IgD-negative memory B cell (primary cell): ENCODE measurements at regions not wholly inside any gene's neighbourhood (a gene's known extent, or its start where the extent isn't known, plus 50 kb on each side); places are given as distances from the start of the nearest gene placed in this dataset.
"Not testable (repeated sequence)": the region's sequence is repeated elsewhere in the genome, so short reads cannot be mapped to it uniquely, and the experiment has no call there.

Source experiments
- H3K27ac Mint-ChIP-seq, 3 donors: one replicate each; pipeline ENCODE4 v1.8.0; 2020 to 2022; ENCODE audit warnings: mild to moderate bottlenecking in 3 of 3, mixed read lengths in 3 of 3, moderate library complexity in 1 of 3
- H3K27me3 Mint-ChIP-seq: one replicate; pipeline ENCODE4 v1.8.0; 2021; ENCODE audit warnings: mixed read lengths
- H3K36me3 Mint-ChIP-seq: one replicate; pipeline ENCODE4 v1.8.0; 2020; ENCODE audit warnings: mild to moderate bottlenecking, mixed read lengths
- H3K4me1 Mint-ChIP-seq, 3 donors: one replicate each; pipeline ENCODE4 v1.8.0; 2020 to 2022; ENCODE audit warnings: mixed read lengths in 3 of 3, mild to moderate bottlenecking in 1 of 3
- H3K4me3 Mint-ChIP-seq, 4 donors: one replicate each; pipeline ENCODE4 v1.8.0; 2020 to 2022; ENCODE audit warnings: mild to moderate bottlenecking in 4 of 4, mixed read lengths in 4 of 4, moderate library complexity in 3 of 4
- H3K9me3 Mint-ChIP-seq, 3 donors: one replicate each; pipeline ENCODE4 v1.8.0; 2020 to 2021; ENCODE audit warnings: mixed read lengths in 3 of 3, mild to moderate bottlenecking in 1 of 3

DNA sequence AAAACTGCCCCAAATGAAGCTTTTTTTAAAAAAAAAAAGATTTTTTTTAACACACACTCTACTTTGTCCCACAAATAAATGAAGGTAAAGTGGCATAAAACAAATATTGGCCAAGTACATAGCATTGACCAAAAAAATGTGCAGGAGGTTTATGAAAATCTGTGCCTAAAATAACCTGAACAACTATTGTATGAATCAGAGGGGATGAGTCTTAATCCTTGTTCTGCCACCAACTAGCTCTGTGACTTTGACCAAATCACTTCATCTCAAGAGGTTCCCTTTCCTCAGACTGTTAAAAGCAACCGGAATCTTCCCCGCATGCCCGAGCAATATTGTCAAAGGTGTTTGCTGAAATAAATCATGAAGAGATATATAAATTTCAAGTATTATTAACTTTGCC is 150.4 kb upstream of the NEBL start:
- Mint-ChIP-seq H3K4me1 (no peaks in the 10 kb centered on the region), H3K4me3 (no peak overlapping the region), H3K27ac (no peak overlapping the region), H3K27me3 (peaks cover 3% of the 10 kb centered on the region), H3K9me3 (peaks cover 3 to 6% (median 3%) of the 10 kb centered on the region in 3 donors), H3K36me3 (no peaks in the 10 kb centered on the region)

GRCh38 chr10:21047096-21047495 is 150.0 kb upstream of the NEBL start:
- Mint-ChIP-seq H3K9me3 (peaks cover 3 to 6% (median 3%) of the 10 kb centered on the region in 3 donors), H3K27me3 (peaks cover 3% of the 10 kb centered on the region), H3K4me3 (no peak overlapping the region), H3K36me3 (no peaks in the 10 kb centered on the region), H3K27ac (no peak overlapping the region), H3K4me1 (no peaks in the 10 kb centered on the region)

- Mint-ChIP-seq H3K27ac (no peak overlapping the region), H3K27me3 (peaks cover 3% of the 10 kb centered on the region), H3K36me3 (no peaks in the 10 kb centered on the region), H3K4me3 (no peak overlapping the region), H3K4me1 (no peaks in the 10 kb centered on the region), H3K9me3 (peaks cover 0 to 4% (median 3%) of the 10 kb centered on the region in 3 donors)
Observed at GRCh38 chr10:21043044-21043443, 145.9 kb upstream of the NEBL start.

DNA sequence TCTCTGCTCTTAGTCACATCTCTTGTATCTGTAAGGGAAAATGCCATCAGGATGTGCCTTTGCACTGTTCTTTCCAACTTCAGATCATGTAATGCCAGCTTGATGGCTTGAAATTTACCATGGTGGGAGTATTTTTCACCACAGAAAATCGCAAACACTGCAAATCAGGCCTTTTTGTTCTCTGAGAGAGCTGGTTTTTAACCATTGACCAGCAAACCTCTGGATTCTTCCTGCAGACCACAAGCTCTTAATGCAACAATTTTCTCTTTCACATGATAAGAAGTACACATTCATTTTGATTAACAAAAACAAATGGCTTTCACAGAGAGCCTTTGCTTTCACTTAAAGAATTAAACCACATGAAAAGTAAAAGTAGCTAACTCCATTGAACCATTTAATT is 145.4 kb upstream of the NEBL start:
- peaks cover 0 to 4% (median 3%) of the 10 kb centered on the region in 3 donors for H3K9me3 Mint-ChIP-seq
- no peak overlapping the region for H3K27ac Mint-ChIP-seq
- no peaks in the 10 kb centered on the region for H3K4me1 Mint-ChIP-seq
- no peak overlapping the region for H3K4me3 Mint-ChIP-seq
- peaks cover 3% of the 10 kb centered on the region for H3K27me3 Mint-ChIP-seq
- no peaks in the 10 kb centered on the region for H3K36me3 Mint-ChIP-seq

GRCh38 chr10:21041763-21042458 is 144.8 kb upstream of the NEBL start:
- H3K4me1 Mint-ChIP-seq = no peaks in the 10 kb centered on the region
- no peaks in the 10 kb centered on the region for H3K36me3 Mint-ChIP-seq
- H3K9me3 Mint-ChIP-seq = peaks cover 0 to 4% (median 3%) of the 10 kb centered on the region in 3 donors
- H3K4me3 Mint-ChIP-seq = no peak overlapping the region
- no peak overlapping the region for H3K27ac Mint-ChIP-seq
- peaks cover 3% of the 10 kb centered on the region for H3K27me3 Mint-ChIP-seq

DNA sequence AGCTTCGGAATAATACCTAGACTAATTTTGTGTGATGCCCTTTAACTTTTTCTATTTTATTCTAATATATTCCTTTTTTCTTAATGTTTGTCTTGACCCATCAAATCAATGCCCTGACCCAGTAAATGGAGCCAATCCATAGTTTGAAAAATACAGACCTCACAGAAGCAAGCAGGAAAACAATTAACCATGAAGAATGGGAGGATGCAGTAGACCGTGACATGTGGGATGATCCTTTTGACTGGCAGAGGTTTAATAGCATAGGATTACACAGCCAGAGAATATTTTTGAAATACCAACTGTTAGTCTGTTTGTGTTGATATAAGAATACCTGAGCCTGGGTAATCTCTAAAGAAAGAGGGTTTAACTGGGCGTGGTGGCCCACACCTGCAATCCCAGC is 142.6 kb upstream of the NEBL start:
- H3K27ac Mint-ChIP-seq = no peak overlapping the region
- no peaks in the 10 kb centered on the region for H3K4me1 Mint-ChIP-seq
- no peak overlapping the region for H3K4me3 Mint-ChIP-seq
- peaks cover 0 to 4% (median 3%) of the 10 kb centered on the region in 3 donors for H3K9me3 Mint-ChIP-seq
- no peaks in the 10 kb centered on the region for H3K36me3 Mint-ChIP-seq
- peaks cover 3% of the 10 kb centered on the region for H3K27me3 Mint-ChIP-seq

DNA sequence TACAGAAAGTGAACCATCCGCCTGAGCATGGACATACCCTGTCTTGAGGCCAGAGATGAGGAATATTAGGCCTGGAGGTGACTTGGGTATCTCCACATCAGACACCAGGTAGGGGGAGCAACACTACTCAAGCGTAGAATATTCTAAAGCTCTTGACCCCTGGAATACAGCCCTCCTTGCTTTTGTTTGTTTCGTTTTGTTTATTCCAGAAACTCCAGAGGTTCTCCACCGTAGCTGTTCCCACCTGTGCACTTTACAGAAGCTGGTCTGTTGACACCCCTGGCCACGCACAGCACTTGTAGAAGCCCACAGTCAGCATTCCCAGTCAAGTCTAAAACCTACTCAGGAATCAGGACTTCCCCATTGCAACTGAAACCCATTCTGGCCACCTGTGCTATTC is 139.6 kb upstream of the NEBL start:
- H3K36me3 Mint-ChIP-seq = no peaks in the 10 kb centered on the region
- no peaks in the 10 kb centered on the region for H3K4me1 Mint-ChIP-seq
- no peaks in the 10 kb centered on the region for H3K27me3 Mint-ChIP-seq
- no peak overlapping the region for H3K4me3 Mint-ChIP-seq
- H3K27ac Mint-ChIP-seq = no peak overlapping the region
- H3K9me3 Mint-ChIP-seq = peaks cover 0 to 4% (median 2%) of the 10 kb centered on the region in 3 donors

- H3K9me3 Mint-ChIP-seq, H3K27me3 Mint-ChIP-seq, H3K36me3 Mint-ChIP-seq, H3K27ac Mint-ChIP-seq, H3K4me1 Mint-ChIP-seq, H3K4me3 Mint-ChIP-seq: not testable (repeated sequence)
Observed at GRCh38 chr10:21034770-21035169, 137.7 kb upstream of the NEBL start.

DNA sequence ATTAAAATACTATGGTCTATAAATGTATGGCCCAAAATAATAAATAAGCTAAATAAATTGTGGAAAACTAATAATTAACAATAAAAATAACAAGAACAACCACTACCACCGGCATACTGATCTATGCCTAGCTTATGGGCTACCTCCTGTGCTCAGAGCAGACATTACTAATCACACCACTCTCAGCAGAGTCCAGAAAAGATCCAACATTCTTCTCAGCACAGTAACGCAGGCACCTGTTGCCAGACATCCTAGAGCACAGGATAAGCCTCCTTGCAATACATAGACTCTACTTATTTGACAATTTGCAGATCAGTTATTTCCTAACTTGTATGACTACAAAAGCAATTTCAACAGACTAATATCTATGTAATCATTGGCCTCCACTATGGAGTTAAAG is 137.1 kb upstream of the NEBL start:
- H3K9me3 Mint-ChIP-seq = peaks cover 0 to 2% (median 2%) of the 10 kb centered on the region in 3 donors
- H3K4me1 Mint-ChIP-seq = no peaks in the 10 kb centered on the region
- no peak overlapping the region for H3K4me3 Mint-ChIP-seq

DNA sequence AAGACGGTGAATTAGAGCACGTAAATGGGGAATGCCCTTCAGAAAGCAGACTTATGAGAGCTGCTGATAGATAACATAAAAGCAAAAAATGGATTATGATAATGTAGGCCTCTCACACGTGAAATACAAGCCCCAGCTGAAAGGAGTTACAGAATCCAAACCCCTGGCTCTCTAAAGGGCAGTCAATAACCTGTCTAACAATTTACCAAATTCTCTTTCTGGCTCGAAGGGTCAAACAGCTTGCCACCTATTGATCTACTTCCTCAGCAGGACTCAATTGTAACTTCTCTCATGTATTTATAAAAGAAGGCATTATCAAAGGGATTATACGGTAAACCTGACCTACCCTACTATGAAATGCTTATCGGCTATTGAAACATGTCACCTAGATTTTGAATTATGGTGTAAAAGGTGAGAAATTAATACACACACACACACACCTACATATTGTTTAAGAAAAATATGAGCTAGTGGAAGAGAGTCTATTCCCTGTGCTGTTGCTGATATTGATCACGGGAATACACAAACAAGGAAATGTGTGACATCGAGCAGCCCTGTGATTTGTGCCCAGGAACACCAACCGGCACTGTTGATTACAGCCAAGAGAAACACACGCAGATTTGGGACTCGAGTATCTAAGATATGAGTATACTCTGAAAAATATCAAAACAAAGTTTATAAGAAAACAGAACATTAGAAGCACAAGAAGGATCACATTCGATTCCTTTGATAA is 135.6 kb upstream of the NEBL start:
- no peak overlapping the region for H3K27ac Mint-ChIP-seq
- H3K4me1 Mint-ChIP-seq = peaks cover 0 to 1% (median 0%) of the 10 kb centered on the region in 3 donors
- H3K36me3 Mint-ChIP-seq = no peaks in the 10 kb centered on the region
- peaks cover 0 to 4% (median 0%) of the 10 kb centered on the region in 3 donors for H3K9me3 Mint-ChIP-seq
- H3K27me3 Mint-ChIP-seq = no peaks in the 10 kb centered on the region
- no peak overlapping the region for H3K4me3 Mint-ChIP-seq

More for the DNA sequence above, 137.1 kb upstream of the NEBL start:
- Mint-ChIP-seq H3K27me3 (no peaks in the 10 kb centered on the region), H3K27ac (no peak overlapping the region), H3K36me3 (no peaks in the 10 kb centered on the region)

GRCh38 chr10:21031232-21031795 is 134.2 kb upstream of the NEBL start:
- H3K9me3 Mint-ChIP-seq = peaks cover 0 to 4% (median 0%) of the 10 kb centered on the region in 3 donors
- H3K27me3 Mint-ChIP-seq = no peaks in the 10 kb centered on the region
- no peaks in the 10 kb centered on the region for H3K36me3 Mint-ChIP-seq
- peaks cover 0 to 1% (median 0%) of the 10 kb centered on the region in 3 donors for H3K4me1 Mint-ChIP-seq
- no peak overlapping the region for H3K4me3 Mint-ChIP-seq
- H3K27ac Mint-ChIP-seq = peak overlapping the region in 1 of 3 donors; percentile 9

- Mint-ChIP-seq H3K4me3 (no peak overlapping the region), H3K36me3 (no peaks in the 10 kb centered on the region), H3K27ac (no peak overlapping the region), H3K4me1 (peaks cover 0 to 1% (median 0%) of the 10 kb centered on the region in 3 donors), H3K27me3 (no peaks in the 10 kb centered on the region), H3K9me3 (peaks cover 0 to 4% (median 0%) of the 10 kb centered on the region in 3 donors)
Observed at GRCh38 chr10:21030091-21030490, 133.0 kb upstream of the NEBL start.

- Mint-ChIP-seq H3K36me3 (no peaks in the 10 kb centered on the region), H3K27ac (no peak overlapping the region), H3K9me3 (peaks cover 0 to 4% (median 0%) of the 10 kb centered on the region in 3 donors), H3K27me3 (no peaks in the 10 kb centered on the region), H3K4me3 (no peak overlapping the region), H3K4me1 (peaks cover 0 to 2% (median 2%) of the 10 kb centered on the region in 3 donors)
Observed at GRCh38 chr10:21022821-21023220, 125.7 kb upstream of the NEBL start.

DNA sequence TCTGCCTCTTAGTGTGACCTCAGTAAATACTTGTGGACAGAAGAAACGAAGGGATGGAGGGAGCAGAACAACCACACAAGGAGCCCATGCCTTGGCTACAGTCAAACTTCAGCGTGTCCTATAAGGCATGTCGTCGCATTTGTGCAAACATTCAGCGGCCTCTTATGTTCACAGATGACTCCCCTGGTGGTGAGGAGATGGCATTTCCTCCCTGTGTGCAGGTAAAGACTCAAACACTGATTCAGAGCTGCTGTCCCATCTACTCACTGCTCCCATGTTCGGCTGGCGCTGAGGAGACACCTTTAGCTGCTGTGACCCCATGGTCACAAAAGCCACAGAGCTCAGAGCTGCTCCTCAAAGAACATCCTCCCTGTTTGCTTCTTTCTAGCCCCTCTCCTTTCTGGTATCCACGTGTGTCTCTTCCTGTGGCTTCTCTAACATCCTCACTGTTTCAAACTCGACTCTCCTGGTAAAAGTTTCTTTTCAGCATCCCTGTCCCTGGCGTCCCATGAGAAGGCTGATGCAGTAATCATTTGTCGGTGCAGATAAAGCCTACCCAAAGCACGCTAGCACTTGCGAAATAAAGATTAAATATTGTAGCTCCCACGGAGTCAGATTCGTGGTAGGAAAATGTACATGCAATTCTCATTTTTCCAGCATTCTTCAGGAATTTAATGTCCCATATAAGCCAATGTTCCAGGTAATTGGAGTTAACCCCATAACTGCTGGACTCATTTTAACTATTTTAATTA is 124.9 kb upstream of the NEBL start:
- no peaks in the 10 kb centered on the region for H3K36me3 Mint-ChIP-seq
- no peak overlapping the region for H3K4me3 Mint-ChIP-seq
- peaks cover 3% of the 10 kb centered on the region for H3K27me3 Mint-ChIP-seq
- peaks cover 0 to 2% (median 2%) of the 10 kb centered on the region in 3 donors for H3K4me1 Mint-ChIP-seq
- H3K27ac Mint-ChIP-seq = no peak overlapping the region
- H3K9me3 Mint-ChIP-seq = peaks cover 0 to 4% (median 0%) of the 10 kb centered on the region in 3 donors

DNA sequence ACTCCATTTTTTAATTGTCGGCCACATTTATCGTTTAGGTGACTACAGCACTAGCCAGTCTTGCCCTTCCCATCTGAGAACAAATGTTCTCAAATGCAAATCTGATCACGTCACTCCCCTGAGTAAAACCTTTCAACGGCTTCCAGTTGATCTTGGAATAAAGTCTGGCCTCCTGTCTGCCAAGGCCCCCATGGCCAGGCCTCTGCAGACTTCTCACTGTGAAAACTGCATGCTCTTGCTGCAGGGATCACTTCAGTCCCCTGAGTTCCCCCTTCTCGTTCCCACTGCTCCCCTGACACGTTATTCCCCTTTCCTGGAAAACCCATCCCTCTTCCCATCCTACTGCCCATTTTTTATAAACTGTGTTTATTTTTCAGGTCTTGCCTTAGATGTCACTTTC is 124.1 kb upstream of the NEBL start:
- H3K4me1 Mint-ChIP-seq = peaks cover 0 to 2% (median 2%) of the 10 kb centered on the region in 3 donors
- peaks cover 3% of the 10 kb centered on the region for H3K27me3 Mint-ChIP-seq
- H3K36me3 Mint-ChIP-seq = no peaks in the 10 kb centered on the region
- no peak overlapping the region for H3K4me3 Mint-ChIP-seq
- H3K27ac Mint-ChIP-seq = no peak overlapping the region
- H3K9me3 Mint-ChIP-seq = peaks cover 0 to 4% (median 0%) of the 10 kb centered on the region in 3 donors
